GM12878 (cell line): ENCODE measurements at regions not wholly inside any gene's neighbourhood (a gene's known extent, or its start where the extent isn't known, plus 50 kb on each side); places are given as distances from the start of the nearest gene placed in this dataset.

ENCODE experiments used
- ATAC-seq: fragments of 200-7000 bp; cut with Tn5 transposase; 3 replicates; pipeline ENCODE4 v1.9.1; 2020; ENCODE audit warnings: mild to moderate bottlenecking, moderate library complexity
- BruUV-seq: library from RNA; stranded (reverse); fragments of 400-500 nt; replicated peaks from 2 replicates; lab custom pipeline; 2021; lab: Mats Ljungman, UMichigan
- CTCF ChIA-PET: fragments of 300-600 bp; sonication (Branson Sonifier 250); formaldehyde crosslinking; extraction: SDS; loops from one replicate; lab custom pipeline; 2021; ENCODE audit warnings: inconsistent platforms; lab: Yijun Ruan, JAX
- POLR2A ChIA-PET: fragments of 350-600 bp; formaldehyde crosslinking; extraction: SDS; loops from one replicate; lab custom pipeline; 2021; ENCODE audit warnings: inconsistent platforms; lab: Charles Lee
- RAD21 ChIA-PET: fragments of 300-600 bp; sonication (Branson Sonifier 250); formaldehyde crosslinking; loops from one replicate; lab custom pipeline; 2023; ENCODE audit warnings: antibody characterized with exemption; ENCODE audit not compliant: unreplicated experiment; lab: Charles Lee
- SMC1A ChIA-PET: fragments of 300-600 bp; sonication (Branson Sonifier 250); formaldehyde crosslinking; loops from one replicate; lab custom pipeline; 2023; ENCODE audit not compliant: unreplicated experiment, uncharacterized antibody; lab: Charles Lee
- DNase-seq: peaks from one replicate; pipeline ENCODE4 v3.0.0-alpha.2; 2011; ENCODE audit warnings: low read depth, low spot score
- FAIRE-seq: peaks from 3 replicates; lab custom pipeline; 2011; peaks lifted over from hg19 to GRCh38; lab: Jason Lieb, UNC
- H2AFZ ChIP-seq: 2 replicates; pipeline ENCODE4 v1.6.0; 2011; ENCODE audit warnings: low read depth, low read length, control low read depth; ENCODE audit not compliant: control insufficient read depth
- H3K27ac ChIP-seq: 2 replicates; pipeline ENCODE4 v1.5.1; 2011; ENCODE audit warnings: control low read depth; ENCODE audit not compliant: control insufficient read depth, insufficient read depth
- H3K27me3 ChIP-seq, 2 experiments: replicated peaks in 1 of 2; 2 replicates each; pipeline versions ENCODE4 v1.6.0 to v1.6.1; 2011; ENCODE audit warnings: low read length in 1 of 2; ENCODE audit not compliant: control insufficient read depth in 2 of 2, insufficient read depth in 2 of 2
- H3K36me3 ChIP-seq, 2 experiments: 2 replicates each; pipeline ENCODE4 v1.5.1; 2011; ENCODE audit warnings: low read length in 1 of 2; ENCODE audit not compliant: control insufficient read depth in 2 of 2, insufficient read depth in 2 of 2
- H3K4me1 ChIP-seq: 2 replicates; pipeline ENCODE4 v1.6.1; 2011; ENCODE audit warnings: mild to moderate bottlenecking, low read length, moderate library complexity, mixed read lengths; ENCODE audit not compliant: control insufficient read depth, insufficient read depth
- H3K4me2 ChIP-seq: 2 replicates; pipeline ENCODE4 v1.6.0; 2011; ENCODE audit warnings: control low read depth; ENCODE audit not compliant: control insufficient read depth, insufficient read depth
- H3K4me3 ChIP-seq: fragments of 200-600 bp; sonication (generic); 2 replicates; pipeline ENCODE4 v1.5.1; 2016
- H3K79me2 ChIP-seq: 2 replicates; pipeline ENCODE4 v1.6.0; 2011; ENCODE audit warnings: low read length; ENCODE audit not compliant: control insufficient read depth, insufficient read depth
- H3K9ac ChIP-seq: 2 replicates; pipeline ENCODE4 v1.8.0; 2011; ENCODE audit warnings: low read length, control low read depth, mixed read lengths; ENCODE audit not compliant: control insufficient read depth, insufficient read depth
- H3K9me3 ChIP-seq: replicated peaks from 3 replicates; pipeline ENCODE4 v1.5.1; 2011; ENCODE audit warnings: mild to moderate bottlenecking, low read length; ENCODE audit not compliant: control insufficient read depth, insufficient read depth
- H4K20me1 ChIP-seq: 2 replicates; pipeline ENCODE4 v1.6.0; 2011; ENCODE audit not compliant: control insufficient read depth, insufficient read depth
- BRCA1 ChIP-seq: IDR thresholded peaks from 2 replicates; pipeline ENCODE4 v1.6.1; 2011; ENCODE audit warnings: low read depth, low read length, improper control_type of control experiment
- FOS ChIP-seq: IDR thresholded peaks from 3 replicates; pipeline ENCODE4 v1.6.1; 2011; ENCODE audit warnings: borderline replicate concordance; ENCODE audit not compliant: insufficient read length; ENCODE audit errors: extremely low read depth
- HDAC6 ChIP-seq: fragments of 200-600 bp; sonication (generic); IDR thresholded peaks from one replicate; pipeline ENCODE4 v1.8.0; 2017; ENCODE audit warnings: antibody characterized with exemption; ENCODE audit not compliant: unreplicated experiment
- JUND ChIP-seq: IDR thresholded peaks from 2 replicates; pipeline ENCODE4 v1.6.1; 2012; ENCODE audit warnings: low read depth, mild to moderate bottlenecking, low read length, improper control_type of control experiment, moderate library complexity
- KDM1A ChIP-seq: fragments of 200-600 bp; sonication (generic); IDR thresholded peaks from 2 replicates; pipeline ENCODE4 v1.6.1; 2016; ENCODE audit warnings: borderline replicate concordance
- PAX5 ChIP-seq: IDR thresholded peaks from 2 replicates; pipeline ENCODE4 v1.6.1; 2011; ENCODE audit warnings: low read depth, low read length, borderline replicate concordance
- SP1 ChIP-seq: IDR thresholded peaks from one replicate; pipeline ENCODE4 v1.6.1; 2011; ENCODE audit warnings: low read depth, low read length
- WGBS: methylation state at CpG from one replicate; pipeline ENCODE4 v1.1.6; 2016; ENCODE audit warnings: low lambda C conversion rate; ENCODE audit not compliant: insufficient replicate concordance, insufficient coverage; ENCODE audit errors: missing lambda C conversion rate; 5-methylcytosine and 5-hydroxymethylcytosine counted together
- in situ Hi-C: fragments of 300-500 bp; cut with MboI; formaldehyde crosslinking; loops from 9 replicates; pipeline ENCODE4 v1.14.3; 2018; ENCODE audit warnings: mixed read lengths
- intact Hi-C: fragments of 100-400 bp; cut with micrococcal nuclease; formaldehyde crosslinking; loops from one replicate; pipeline ENCODE4 v1.14.2; 2022; ENCODE audit not compliant: unreplicated experiment
- TF ChIP-seq, protein P1 (sequence below): fragments of 450-650 bp; IDR thresholded peaks from 2 replicates; pipeline ENCODE4 v1.6.1; 2017; ENCODE audit warnings: mild to moderate bottlenecking, moderate library complexity

DNA sequence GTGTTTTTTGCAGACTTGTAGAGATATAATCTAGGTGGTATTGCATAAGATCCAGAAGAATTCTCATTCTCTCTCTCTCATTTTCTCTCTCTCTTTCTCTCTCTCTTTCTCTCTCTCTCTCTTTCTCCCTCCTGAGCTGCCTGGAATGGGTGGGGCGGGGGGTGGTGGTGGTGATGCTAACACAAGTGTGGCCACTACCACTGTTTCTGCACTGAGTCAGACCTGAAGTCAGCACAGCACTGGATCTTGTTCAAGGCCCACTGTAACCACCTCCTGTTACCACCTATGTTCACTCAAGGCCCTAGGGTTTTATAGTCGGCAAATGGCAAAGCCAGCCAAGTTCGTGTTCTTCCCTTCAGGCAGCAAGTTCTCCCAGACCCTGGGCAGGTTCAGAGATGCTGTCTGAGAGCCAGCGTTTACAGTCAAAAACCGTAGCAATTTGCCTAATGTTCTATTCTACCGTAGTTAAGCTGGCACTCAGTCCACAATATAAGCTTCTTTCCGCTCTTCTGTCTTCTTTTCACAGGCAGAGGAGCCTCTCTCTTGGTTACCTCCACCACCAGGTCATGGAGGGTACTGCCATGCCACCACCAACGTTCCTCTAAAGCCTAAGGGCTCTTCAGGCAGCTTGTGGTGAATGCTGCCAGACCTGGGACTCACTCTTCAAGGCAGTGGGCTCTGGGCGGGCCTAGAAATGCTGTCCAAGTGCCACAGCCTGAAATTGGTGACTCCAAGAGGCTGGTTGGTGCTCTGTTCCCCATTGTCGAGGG lies 235.7 kb upstream of the PRR16 start:
- WGBS = 28% methylated on average over 10 of the region's 10 CpGs
- ChIA-PET POLR2A (no interaction called here), SMC1A (no interaction called here), CTCF (no interaction called here), RAD21 (no interaction called here)
- Histone ChIP-seq H3K4me2 (no peak overlapping the region), H4K20me1 (no peaks in the 10 kb centered on the region), H3K9ac (no peak overlapping the region), H3K27me3 (no peaks in the 10 kb centered on the region), H3K79me2 (no peaks in the 10 kb centered on the region), H3K9me3 (no peaks in the 10 kb centered on the region), H2AFZ (no peak overlapping the region), H3K36me3 (no peaks in the 10 kb centered on the region), H3K27ac (no peak overlapping the region), H3K4me1 (no peaks in the 10 kb centered on the region), H3K4me3 (no peak overlapping the region)
- ATAC-seq (peak; percentile 66), FAIRE-seq (no peak), DNase-seq (no peak)
- in situ Hi-C loops = no loop called here
- intact Hi-C loops = no loop called here
- no TSS peak for BruUV-seq
- TF ChIP-seq PAX5 (no peak), FOS (no peak), KDM1A (no peak), HDAC6 (no peak), BRCA1 (no peak), JUND (no peak), SP1 (no peak)
- TF ChIP-seq, protein P1, sequence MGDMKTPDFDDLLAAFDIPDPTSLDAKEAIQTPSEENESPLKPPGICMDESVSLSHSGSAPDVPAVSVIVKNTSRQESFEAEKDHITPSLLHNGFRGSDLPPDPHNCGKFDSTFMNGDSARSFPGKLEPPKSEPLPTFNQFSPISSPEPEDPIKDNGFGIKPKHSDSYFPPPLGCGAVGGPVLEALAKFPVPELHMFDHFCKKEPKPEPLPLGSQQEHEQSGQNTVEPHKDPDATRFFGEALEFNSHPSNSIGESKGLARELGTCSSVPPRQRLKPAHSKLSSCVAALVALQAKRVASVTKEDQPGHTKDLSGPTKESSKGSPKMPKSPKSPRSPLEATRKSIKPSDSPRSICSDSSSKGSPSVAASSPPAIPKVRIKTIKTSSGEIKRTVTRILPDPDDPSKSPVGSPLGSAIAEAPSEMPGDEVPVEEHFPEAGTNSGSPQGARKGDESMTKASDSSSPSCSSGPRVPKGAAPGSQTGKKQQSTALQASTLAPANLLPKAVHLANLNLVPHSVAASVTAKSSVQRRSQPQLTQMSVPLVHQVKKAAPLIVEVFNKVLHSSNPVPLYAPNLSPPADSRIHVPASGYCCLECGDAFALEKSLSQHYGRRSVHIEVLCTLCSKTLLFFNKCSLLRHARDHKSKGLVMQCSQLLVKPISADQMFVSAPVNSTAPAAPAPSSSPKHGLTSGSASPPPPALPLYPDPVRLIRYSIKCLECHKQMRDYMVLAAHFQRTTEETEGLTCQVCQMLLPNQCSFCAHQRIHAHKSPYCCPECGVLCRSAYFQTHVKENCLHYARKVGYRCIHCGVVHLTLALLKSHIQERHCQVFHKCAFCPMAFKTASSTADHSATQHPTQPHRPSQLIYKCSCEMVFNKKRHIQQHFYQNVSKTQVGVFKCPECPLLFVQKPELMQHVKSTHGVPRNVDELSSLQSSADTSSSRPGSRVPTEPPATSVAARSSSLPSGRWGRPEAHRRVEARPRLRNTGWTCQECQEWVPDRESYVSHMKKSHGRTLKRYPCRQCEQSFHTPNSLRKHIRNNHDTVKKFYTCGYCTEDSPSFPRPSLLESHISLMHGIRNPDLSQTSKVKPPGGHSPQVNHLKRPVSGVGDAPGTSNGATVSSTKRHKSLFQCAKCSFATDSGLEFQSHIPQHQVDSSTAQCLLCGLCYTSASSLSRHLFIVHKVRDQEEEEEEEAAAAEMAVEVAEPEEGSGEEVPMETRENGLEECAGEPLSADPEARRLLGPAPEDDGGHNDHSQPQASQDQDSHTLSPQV = no peak
